NCI-H2171 (cell line): ENCODE measurements at regions not wholly inside any gene's neighbourhood (a gene's known extent, or its start where the extent isn't known, plus 50 kb on each side); places are given as distances from the start of the nearest gene placed in this dataset.
"Not testable (repeated sequence)": the region's sequence is repeated elsewhere in the genome, so short reads cannot be mapped to it uniquely, and the experiment has no call there.

ENCODE experiments used
- DNase-seq: peaks from one replicate; lab custom pipeline; 2025; lab: John Stamatoyannopoulos, UW

DNA sequence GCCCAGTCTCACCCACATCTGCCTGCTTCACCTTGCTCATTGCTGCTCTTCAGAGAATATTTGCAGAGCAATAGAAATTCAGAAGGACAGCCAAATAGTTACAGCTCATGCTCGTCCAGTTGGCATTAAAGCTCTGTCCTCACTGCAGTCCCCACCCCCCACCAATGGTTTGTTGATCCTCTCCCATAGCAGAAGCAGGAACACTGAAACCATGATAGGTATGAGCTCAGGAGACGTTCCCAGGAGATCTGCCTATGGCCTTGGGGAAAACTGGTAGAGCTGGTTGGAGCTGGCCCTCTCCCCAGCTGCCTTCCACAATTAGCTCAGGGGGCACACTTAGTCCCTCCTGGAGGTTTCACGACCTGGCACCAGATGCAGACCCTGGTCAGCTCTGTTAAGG, 68.6 kb upstream of the KMT2C start:
- no peak for DNase-seq

- DNase-seq = no peak
Measured at GRCh38 chr7:152502813-152503790, 67.3 kb upstream of the KMT2C start.

GRCh38 chr7:152501506-152501905, 65.7 kb upstream of the KMT2C start:
- no peak for DNase-seq

GRCh38 chr7:152499969-152500368, 64.2 kb upstream of the KMT2C start:
- DNase-seq = not testable (repeated sequence)

DNA sequence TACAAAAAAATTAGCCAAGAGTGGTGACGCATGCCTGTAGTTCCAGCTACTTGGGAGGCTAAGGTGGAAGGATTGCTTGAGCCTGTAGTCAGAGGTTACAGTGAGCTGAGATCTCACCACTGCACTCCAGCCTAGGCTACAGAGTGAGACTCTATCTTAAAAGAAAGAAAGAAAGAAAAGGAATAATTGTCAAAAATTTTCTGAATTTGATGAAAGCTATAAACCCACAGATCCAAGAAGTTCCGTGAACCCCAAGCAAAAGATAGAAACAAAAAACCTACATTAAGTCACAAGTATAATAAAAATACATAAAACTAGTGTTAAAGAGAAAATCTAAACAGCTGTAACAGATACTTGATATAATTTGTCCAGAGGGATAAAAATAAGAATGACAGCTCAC, 60.1 kb upstream of the KMT2C start:
- DNase-seq = no peak

GRCh38 chr7:152492952-152493351, 57.1 kb upstream of the KMT2C start:
- DNase-seq = no peak

DNA sequence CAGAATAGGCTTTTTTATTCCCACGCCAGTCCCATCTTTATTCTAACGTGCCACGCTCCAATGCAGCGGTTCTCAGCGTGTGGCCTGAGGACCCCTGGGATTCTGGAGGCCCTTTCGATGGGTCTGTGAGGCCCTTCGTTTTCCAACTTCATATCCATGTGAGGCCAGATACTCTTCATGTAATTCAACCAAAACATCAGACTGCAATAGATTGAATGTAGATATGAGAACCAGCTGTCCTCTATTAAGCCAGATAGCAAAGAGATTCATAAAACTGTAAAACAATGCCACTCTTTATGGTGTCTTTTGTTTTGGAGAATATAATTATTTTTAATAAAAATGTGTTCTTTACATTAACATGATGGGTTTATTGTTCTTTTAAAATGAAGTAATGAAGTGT, 53.2 kb upstream of the KMT2C start:
- DNase-seq = no peak

- no peak for DNase-seq
Measured at GRCh38 chr7:152486968-152487367, 51.2 kb upstream of the KMT2C start.

DNA sequence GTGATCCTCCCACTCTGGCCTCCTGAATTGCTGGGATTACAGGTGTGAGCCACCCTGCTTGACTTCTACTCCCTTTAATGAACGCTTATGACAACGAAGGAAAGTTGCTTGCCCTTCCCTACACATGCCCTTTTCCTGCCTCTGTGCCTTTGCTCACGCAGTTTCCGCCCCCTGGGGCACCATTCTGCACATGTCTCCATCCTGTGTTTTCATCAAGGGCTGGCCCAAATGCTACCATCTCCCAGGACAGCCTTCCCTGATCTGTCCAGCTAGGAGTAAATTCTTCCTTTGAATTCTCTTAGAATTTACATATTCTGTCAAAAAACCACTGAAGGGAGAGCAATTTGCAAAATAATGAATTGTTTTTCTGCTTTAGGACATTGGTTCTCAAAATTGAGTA, 50.0 kb upstream of the KMT2C start:
- no peak for DNase-seq
